ENCODE measurements at regions not wholly inside any gene's neighbourhood (a gene's known extent, or its start where the extent isn't known, plus 50 kb on each side); places are given as distances from the start of the nearest gene placed in this dataset.

DNA sequence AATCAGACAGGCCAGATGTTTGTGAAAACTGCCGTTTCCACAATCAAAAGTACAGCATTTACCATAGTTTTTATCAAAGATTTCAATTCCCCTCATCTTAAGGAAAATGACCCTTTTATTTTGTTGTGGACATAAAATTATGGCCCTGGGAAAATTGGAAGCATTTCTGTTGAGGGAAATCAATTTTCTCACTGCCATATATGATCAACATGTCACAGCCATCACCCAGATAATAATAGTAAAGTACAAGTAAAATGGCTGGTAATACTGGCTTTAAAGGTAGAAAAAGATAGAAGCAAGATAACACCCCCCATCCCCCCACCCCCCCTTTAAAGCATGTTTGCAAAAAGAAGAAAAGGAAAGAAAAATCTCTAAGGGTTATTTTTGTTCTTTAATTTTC is 311.7 kb downstream of the WDR72 start:
- TF ChIP-seq, protein P1, sequence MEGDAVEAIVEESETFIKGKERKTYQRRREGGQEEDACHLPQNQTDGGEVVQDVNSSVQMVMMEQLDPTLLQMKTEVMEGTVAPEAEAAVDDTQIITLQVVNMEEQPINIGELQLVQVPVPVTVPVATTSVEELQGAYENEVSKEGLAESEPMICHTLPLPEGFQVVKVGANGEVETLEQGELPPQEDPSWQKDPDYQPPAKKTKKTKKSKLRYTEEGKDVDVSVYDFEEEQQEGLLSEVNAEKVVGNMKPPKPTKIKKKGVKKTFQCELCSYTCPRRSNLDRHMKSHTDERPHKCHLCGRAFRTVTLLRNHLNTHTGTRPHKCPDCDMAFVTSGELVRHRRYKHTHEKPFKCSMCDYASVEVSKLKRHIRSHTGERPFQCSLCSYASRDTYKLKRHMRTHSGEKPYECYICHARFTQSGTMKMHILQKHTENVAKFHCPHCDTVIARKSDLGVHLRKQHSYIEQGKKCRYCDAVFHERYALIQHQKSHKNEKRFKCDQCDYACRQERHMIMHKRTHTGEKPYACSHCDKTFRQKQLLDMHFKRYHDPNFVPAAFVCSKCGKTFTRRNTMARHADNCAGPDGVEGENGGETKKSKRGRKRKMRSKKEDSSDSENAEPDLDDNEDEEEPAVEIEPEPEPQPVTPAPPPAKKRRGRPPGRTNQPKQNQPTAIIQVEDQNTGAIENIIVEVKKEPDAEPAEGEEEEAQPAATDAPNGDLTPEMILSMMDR (IDR thresholded peaks at IDR 0.05): no peak
- no peak for TF ChIP-seq POLR2A (IDR thresholded peaks at IDR 0.05)
